NCI-H345 treated with DMSO at 0.1 percent for 48 hours (cell line): ENCODE measurements at regions not wholly inside any gene's neighbourhood (a gene's known extent, or its start where the extent isn't known, plus 50 kb on each side); places are given as distances from the start of the nearest gene placed in this dataset.
A peak's percentile ranks its signal among the peaks of the same experiment; 100 is the strongest.

Experiments used
- DNase-seq: peaks from one replicate; lab custom pipeline; 2025; ENCODE audit not compliant: unreplicated experiment; lab: John Stamatoyannopoulos, UW

DNA sequence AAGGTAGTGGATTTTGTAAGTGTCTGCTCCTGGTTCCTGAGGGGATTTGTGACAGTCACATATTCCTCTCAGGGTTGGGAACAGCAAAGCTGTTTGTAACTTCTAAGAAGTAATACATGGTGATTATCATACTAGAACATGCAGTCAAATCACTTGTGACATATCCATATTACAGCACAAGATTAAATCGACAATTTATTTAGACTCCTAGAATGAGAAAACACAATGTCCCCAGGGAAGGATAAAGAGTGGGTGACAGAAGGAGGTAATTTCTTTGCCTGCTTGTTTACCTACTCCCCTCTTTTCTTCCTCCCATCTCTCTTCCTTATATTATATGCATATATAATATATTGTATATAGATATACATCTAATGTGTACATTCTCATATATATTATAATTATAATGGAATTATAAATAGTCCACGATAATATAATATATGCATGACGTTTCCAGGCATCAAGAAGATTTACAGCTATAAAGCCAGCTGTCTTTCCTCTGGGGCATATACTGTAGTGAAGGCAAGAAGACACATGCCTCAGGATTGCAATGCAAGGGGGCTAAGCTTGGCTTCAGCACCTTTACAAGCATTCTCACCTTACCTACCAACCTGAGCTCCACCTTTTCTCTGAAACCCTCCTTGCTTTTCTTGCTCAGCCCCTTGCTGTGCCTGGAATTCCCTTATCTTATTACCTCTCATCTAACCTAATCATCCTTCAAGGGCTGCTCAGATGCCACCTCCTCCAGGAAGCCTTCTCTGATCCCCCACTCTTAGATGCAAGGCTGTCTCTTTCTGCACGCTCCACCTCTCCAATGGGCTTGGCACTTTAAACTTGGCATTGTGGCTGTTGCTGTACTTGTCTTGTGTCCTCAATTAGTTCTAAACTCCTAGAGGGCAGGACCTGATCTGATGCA lies 73.1 kb upstream of the PIAS1 start:
- DNase-seq = no peak

DNA sequence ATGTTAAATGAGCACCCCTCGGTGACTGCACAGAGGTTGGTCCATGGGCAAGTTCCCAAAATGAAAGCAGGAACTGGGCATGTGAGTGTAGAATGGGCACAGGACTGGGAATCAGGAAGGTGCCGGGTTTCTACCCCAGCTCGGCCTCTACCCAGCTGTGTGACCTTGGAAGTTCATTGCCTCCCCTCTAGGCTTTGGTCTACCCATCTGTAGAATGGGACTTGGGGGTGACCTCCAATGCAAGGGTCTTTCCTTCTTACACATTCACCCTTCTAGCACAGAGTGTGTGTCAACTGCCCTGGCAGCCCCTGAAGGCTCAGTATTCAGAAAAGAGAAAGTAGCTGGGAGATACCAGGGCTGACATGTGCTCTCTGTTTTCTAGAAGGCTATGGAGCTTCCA lies 72.3 kb upstream of the PIAS1 start:
- DNase-seq = no peak

DNA sequence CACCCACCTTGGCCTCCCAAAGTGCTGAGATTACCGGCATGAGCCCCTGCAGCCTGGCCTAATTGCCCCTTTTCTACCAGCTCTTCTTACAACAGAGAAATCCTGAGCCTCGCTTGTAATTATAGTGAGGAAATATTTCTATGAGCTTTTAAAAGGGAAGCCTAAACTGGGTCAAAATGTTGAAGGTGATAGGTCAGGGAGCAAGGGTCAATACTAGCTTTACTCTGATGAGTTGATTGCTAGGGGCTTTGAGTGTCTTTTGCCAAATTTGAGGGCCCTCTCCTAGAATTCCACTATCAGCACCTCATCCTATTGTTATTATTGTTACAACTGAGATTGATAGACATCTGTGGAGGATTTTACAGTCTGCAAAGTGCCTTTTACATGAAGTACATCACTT lies 62.4 kb upstream of the PIAS1 start:
- DNase-seq = no peak

DNA sequence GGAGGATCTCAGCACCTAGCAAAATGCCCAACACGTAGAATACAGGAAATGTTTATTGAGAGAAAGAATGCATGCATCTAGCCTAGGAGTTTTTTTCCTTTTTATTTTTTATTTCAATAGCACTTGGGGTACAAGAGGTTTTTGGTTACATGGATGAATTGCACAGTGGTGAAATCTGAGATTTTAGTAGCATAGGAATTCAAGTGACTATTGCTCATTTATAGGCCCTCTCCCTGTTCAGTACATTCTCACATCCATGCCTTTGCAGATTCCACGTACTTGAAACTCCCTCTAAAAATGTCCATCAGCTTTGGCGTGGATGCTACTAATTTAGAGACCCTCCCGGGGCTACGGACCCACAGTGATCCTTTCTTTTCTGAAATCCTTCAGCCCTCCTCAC lies 61.7 kb upstream of the PIAS1 start:
- no peak for DNase-seq

DNA sequence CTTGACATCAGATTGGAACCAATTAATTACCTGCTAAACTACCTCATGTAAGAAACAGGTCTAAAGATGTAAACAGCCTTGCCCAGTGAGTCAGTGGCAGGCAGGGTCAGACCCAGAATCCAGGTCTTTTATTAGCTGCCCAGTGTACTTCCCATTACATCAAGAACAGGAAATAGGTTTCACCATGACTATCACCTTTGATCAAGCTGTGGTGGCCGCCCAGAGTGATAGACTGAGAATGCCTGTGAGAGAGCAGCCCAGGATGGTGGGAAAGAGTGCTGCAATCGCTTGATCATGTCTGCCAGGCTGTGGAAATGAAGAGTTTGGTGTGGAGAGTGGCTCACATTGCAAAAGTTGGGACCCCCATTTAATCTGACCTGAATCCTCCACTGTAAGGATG lies 61.3 kb upstream of the PIAS1 start:
- DNase-seq = no peak

DNA sequence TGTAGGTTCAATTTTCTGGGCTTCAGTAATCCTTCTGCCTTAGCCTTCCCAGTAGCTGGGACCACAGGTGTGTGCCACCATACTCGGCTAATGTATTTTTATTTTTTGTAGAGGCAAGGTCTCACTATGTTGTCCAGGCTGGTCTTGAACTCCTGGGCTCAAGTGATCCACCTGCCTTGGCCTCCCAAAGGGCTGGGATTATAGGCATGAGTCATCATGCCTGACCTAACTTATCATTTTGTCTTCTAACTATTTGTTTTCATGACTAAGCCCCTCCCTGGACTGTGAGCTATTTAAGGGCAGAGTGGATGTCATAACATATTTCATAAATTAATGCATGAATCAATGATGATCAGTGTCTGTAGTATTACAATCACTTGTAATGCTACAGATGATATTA lies 56.1 kb upstream of the PIAS1 start:
- DNase-seq = no peak

DNA sequence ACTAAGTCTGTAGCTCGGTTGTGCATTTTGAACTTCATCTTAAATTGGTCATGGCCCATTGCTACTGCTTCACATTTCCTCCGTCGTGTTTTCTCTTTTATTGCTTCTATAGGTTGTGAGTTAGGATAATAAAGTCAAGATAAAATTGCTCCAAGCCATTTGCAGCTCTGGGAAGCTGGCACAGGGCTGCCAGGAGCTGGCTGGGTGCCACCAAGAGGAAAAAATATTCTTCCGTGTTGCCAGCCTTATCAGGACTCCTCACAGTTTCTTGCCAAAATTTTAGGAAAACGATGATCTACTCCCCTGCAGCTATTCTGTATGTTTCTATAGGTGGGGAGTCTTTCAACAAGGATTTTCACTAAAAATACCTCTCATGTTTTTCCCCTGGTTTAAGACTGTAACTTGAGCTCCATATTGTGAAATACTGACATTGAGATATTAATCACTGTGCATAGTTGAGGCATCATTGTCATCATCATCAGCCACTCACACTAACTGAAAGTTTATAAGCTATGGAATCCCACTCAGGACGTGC lies 55.4 kb upstream of the PIAS1 start:
- peak; percentile 21 for DNase-seq

DNA sequence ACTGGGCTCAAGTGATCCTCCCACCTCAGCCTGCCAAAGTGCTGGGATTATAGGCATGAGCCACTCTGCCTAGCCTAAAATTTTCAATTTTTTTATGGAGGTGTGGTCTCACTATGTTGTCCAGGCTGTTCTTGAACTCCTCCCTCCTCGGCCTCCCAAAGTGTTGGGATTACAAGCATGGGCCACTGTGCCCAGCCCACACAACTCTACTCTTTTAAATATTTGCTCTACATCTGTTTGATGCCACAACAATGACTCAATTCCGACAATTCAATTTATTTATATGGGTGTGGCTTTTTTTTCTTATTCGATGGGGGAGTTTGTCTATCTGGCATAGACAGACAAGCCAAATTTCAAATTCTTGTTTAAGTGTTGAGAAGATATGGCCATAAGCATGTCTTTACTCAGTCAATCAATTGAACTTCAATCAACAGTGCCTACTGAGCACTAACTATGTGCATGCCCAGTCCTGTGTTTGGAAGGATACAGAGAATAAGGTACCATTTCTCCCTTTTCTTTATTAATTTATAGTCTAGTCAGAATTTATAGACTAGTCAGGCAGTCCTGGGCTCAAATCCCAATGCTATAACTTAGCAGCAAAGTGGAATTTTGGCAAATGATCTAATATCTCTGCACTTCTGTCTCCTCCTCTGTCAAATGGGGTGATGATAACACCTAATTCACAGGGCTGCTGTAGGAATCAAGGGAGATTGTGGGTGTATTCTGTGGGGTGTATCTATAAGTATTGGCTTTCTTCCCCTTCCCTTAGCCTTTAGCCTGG lies 54.6 kb upstream of the PIAS1 start:
- DNase-seq = no peak

DNA sequence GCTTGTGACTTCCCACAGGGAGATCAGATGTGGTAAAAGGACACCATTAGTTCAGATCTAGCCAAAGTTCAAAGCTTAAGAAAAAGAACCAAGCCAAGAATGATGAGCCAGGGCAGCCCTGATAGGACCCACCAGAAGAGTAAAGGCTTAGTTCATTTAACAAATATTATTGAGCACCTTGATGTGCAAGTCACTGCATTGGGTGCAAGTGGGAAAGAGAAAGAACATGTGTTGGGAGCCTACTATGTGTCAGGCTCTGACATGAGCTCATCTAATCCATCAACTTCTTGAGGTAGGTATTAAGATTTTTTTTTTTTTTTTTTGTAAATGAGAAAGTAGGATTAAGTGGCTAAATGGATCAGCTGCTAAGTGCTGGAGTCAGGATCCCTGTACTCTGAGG lies 53.4 kb upstream of the PIAS1 start:
- no peak for DNase-seq

DNA sequence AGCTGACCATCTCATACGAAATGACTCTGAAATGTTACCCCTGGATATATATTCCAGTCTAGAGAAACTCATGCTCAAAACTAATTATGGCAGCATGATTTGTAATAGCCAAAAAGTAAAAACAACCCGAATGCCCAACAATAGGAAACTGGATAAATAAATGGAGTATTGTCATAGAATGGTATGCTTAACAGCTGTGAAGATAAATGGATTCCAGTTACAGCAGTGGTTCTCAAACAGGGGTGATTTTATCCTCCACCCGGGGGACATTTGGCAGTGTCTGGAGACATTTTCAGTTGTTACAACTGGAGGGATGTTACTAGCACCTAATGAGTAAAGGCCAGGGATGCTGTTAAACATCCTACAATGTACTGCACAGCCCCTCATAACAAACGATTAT lies 52.3 kb upstream of the PIAS1 start:
- no peak for DNase-seq

DNA sequence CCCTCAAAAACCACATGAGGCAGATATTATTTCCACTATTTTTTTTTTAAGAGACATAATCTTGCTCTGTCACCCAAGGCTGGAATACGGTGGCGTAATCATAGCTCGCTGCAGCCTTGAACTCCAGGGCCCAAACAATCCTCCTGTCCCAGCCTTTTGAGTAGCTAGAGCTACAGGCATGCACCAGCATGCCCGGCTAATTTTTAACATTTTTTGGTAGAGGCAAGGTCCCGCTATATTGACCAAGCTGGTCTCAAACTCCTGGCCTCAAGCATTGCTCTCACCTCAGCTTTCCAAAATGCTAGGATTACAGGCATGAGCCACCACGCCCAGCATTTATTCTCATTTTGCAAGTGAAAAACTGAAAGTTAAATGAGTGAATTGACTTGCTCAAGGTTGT lies 50.8 kb upstream of the PIAS1 start:
- no peak for DNase-seq
